Thyroid gland (tissue), 4 donors: ENCODE measurements at regions not wholly inside any gene's neighbourhood (a gene's known extent, or its start where the extent isn't known, plus 50 kb on each side); places are given as distances from the start of the nearest gene placed in this dataset.

Source experiments
- CTCF ChIP-seq, 6 experiments: fragments of 200-600 bp in 3 of 6; fragments of 450-650 bp in 3 of 6; sonication (generic) in 3 of 6; IDR thresholded peaks; one replicate each; pipeline ENCODE4 v1.5.1; 2016 to 2019; ENCODE audit warnings: antibody characterized with exemption in 6 of 6, mild to moderate bottlenecking in 2 of 6, inconsistent platforms in 1 of 6, moderate library complexity in 1 of 6
- POLR2A ChIP-seq, 2 donors: fragments of 450-650 bp; IDR thresholded peaks; one replicate each; pipeline ENCODE4 v1.6.1; 2017; ENCODE audit warnings: antibody characterized with exemption in 2 of 2, mild to moderate bottlenecking in 2 of 2, moderate library complexity in 1 of 2

DNA sequence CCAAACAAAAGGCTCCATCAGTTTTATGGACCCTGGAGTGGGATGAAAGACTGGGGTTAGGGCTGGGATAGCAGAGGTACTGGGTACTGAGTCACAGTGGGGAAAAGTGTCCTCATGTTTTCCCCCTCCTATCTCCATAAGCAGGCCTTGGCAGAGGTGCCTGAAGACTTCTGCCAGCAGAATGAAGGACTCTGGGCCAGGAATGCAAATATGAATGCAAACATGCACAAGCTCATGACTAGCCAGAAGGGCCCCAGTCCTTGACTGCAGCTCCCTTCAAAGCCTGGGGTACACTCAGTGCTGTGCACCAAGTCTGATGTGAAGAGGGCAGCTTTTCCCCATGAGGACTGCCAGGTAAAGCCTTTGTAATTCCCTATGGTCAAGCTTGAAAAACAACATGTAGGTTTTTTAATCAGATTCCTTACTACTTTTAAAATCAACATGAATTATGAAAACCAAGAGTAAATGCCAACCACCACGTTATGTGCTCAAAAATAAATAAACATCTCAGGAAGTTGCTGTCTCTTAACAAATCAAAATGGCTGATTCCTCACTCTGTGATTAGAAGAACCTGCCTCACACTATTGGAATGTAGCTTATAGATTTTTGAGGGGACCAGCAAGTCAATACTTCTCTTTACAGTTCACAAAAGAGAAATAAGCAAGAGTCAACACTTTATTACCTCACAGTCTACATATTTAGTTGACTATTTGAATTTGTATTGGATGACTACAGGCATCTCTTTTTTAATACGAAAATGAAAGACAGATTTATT lies 1512.0 kb downstream of the ARAP2 start:
- TF ChIP-seq CTCF (IDR thresholded peaks at IDR 0.05) (no peak), POLR2A (IDR thresholded peaks at IDR 0.05) (no peak)
